Spleen (tissue), 7 donors: ENCODE measurements at regions not wholly inside any gene's neighbourhood (a gene's known extent, or its start where the extent isn't known, plus 50 kb on each side); places are given as distances from the start of the nearest gene placed in this dataset.

ENCODE experiments used
- POLR2AphosphoS5 ChIP-seq, 3 donors: sonication (generic); formaldehyde crosslinking; IDR thresholded peaks; one replicate each; pipeline ENCODE4 v1.5.1; 2017; ENCODE audit warnings: antibody characterized with exemption in 3 of 3
- TF ChIP-seq, protein P1 (sequence below), 11 experiments: fragments of 200-600 bp in 7 of 11; fragments of 450-650 bp in 4 of 11; sonication (generic) in 4 of 11; IDR thresholded peaks in 8 of 11; conservative IDR thresholded peaks in 3 of 11; 1 replicate in 7 of 11; 2 replicates in 4 of 11; pipeline versions ENCODE4 v1.4.0 to v1.8.0; 2016 to 2021; ENCODE audit warnings: antibody characterized with exemption in 11 of 11, inconsistent platforms in 4 of 11, mild to moderate bottlenecking in 1 of 11
- donor health status: DM: no; HTN: no; CAD: no; lungs with moderate emphysema.
- donor health status: DM: no; HTN: no; CAD: no.
- donor health status: DM: no; HTN: no; CAD: no.

DNA sequence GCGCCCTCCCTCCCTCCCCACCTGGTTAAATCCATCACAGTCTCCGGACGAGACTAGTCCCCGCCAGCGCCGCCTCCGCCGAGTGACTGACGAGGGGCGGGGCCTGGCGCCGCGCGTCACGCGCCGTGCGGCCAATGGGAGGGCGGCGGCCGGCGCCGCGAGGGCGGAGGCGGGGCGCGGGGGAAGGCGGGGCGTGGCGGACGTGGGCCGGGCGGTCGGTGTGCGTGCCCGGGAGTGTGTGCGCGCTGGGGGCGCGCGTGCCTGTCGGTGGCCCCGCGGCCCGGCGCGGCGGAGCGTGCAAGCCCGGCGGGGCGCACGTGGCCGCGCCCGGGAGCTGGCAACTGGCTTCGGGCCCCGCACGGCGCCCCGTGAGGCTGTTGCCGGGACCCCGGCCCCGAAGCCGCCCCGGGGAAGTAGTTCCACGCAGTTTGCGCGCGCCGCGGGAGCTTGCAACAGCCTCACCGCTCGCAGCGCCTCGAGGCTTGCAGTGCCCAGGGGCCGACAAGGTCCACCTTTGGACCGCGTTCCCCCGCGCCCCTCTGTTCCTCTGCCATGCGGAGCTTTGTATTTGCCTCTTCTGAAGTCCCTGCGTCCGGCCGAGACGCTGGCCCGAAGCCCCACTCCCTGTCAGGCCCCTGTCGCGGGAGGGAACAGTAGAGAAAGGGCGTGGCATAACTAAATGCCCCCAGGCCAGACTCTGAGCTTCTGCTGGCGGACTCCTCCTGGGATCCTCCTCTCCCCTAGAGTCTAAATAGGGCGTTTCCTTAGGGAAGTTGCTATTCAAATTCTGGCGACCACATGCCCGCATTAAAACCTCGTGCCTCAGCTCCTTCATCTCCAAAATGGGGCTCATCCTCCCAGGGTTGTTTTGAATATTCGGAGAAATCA is 400.9 kb downstream of the SHQ1 start:
- TF ChIP-seq POLR2AphosphoS5 (IDR thresholded peaks at IDR 0.05): peak; percentile 65 to 79 (median 71)
- TF ChIP-seq, protein P1, sequence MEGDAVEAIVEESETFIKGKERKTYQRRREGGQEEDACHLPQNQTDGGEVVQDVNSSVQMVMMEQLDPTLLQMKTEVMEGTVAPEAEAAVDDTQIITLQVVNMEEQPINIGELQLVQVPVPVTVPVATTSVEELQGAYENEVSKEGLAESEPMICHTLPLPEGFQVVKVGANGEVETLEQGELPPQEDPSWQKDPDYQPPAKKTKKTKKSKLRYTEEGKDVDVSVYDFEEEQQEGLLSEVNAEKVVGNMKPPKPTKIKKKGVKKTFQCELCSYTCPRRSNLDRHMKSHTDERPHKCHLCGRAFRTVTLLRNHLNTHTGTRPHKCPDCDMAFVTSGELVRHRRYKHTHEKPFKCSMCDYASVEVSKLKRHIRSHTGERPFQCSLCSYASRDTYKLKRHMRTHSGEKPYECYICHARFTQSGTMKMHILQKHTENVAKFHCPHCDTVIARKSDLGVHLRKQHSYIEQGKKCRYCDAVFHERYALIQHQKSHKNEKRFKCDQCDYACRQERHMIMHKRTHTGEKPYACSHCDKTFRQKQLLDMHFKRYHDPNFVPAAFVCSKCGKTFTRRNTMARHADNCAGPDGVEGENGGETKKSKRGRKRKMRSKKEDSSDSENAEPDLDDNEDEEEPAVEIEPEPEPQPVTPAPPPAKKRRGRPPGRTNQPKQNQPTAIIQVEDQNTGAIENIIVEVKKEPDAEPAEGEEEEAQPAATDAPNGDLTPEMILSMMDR (IDR thresholded peaks at IDR 0.05 in 8 of 11, conservative IDR thresholded peaks at IDR 0.05 in 3 of 11): peak in 1 of 11 experiments; percentile 36
